ENCODE measurements at regions not wholly inside any gene's neighbourhood (a gene's known extent, or its start where the extent isn't known, plus 50 kb on each side); places are given as distances from the start of the nearest gene placed in this dataset.

DNA sequence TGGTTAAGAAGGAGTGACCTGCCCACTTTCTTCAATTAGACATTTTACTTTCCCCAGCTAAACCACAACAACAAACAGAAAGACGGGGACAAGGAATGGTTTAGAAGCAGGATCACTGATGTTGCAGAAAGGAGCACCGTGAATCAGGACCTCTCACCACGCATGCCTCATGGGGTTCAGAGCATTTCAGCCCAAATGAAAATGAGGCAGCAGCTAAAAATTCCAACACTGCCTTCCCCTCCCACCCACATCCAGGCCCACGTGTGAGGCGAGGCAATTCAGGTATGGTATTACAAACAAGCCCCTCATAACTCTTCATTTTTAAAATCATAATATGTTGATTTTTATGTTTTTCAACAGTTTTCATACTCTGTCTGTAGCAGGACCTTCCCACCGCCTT lies 194.1 kb upstream of the ARID1B start:
- H3K36me3 Mint-ChIP-seq (ENCODE audit: low read depth), result peaks cover 5% of the 10 kb centered on the region
- H3K9me3 Mint-ChIP-seq, result peaks cover 30% of the 10 kb centered on the region
- H3K27me3 Mint-ChIP-seq (ENCODE audit: low read depth), result peaks cover 3% of the 10 kb centered on the region
- TF ChIP-seq, protein P1, sequence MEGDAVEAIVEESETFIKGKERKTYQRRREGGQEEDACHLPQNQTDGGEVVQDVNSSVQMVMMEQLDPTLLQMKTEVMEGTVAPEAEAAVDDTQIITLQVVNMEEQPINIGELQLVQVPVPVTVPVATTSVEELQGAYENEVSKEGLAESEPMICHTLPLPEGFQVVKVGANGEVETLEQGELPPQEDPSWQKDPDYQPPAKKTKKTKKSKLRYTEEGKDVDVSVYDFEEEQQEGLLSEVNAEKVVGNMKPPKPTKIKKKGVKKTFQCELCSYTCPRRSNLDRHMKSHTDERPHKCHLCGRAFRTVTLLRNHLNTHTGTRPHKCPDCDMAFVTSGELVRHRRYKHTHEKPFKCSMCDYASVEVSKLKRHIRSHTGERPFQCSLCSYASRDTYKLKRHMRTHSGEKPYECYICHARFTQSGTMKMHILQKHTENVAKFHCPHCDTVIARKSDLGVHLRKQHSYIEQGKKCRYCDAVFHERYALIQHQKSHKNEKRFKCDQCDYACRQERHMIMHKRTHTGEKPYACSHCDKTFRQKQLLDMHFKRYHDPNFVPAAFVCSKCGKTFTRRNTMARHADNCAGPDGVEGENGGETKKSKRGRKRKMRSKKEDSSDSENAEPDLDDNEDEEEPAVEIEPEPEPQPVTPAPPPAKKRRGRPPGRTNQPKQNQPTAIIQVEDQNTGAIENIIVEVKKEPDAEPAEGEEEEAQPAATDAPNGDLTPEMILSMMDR (IDR thresholded peaks at IDR 0.05; ENCODE audit: unreplicated experiment in 3 of 3), result no peak
- H3K27ac Mint-ChIP-seq, result no peak overlapping the region
- H3K4me3 Mint-ChIP-seq, result no peak overlapping the region
- no peaks in the 10 kb centered on the region for H3K4me1 Mint-ChIP-seq

DNA sequence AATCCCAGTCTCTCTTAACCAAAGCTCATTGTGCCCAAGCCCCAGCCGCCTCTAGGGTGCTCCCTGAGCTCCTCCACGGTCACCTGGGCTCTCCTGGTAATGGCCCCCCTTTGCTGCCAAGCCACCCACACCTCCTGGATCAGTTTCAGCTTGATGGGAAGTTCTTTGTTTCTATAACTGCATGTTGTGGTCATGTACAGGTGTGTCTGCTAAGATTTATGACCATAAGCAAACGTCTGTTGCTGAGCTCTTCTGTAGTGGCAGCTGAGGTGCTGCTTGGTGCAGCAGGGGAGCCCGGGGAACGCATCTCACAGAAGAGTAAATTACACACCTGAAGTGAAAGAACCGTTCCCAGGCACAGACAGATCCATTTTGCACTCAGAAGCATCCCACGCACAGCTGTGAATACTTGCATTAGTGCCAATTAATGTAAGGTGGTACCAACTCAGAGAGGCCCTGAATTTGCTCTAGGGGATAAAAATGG lies 194.6 kb upstream of the ARID1B start:
- Mint-ChIP-seq H3K4me3 (no peak overlapping the region), H3K9me3 (peaks cover 31% of the 10 kb centered on the region), H3K4me1 (no peaks in the 10 kb centered on the region), H3K36me3 (ENCODE audit: low read depth) (peaks cover 5% of the 10 kb centered on the region), H3K27me3 (ENCODE audit: low read depth) (peaks cover 3% of the 10 kb centered on the region), H3K27ac (no peak overlapping the region)
- TF ChIP-seq, protein P1 (IDR thresholded peaks at IDR 0.05; ENCODE audit: unreplicated experiment in 3 of 3), result no peak

DNA sequence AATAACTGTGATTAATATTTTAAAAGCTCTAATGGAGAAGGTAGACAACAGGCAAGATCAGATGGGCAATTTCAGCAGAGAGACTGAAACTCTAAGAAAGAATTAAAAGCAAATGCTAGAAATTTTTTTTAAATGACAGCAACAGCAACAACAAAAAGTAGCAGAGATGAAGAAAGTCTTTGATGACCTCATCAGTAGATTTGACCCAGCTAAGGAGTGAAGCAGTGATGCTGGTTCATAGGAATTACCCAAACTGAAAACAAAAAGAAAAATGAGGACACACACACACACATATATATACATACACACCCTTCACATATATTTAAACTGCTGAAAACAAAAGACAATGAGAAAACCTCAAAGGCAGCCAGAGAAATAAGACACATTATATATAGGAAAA lies 197.6 kb upstream of the ARID1B start:
- Mint-ChIP-seq H3K9me3 (peaks cover 55% of the 10 kb centered on the region), H3K36me3 (ENCODE audit: low read depth) (peaks cover 5% of the 10 kb centered on the region), H3K27ac (no peak overlapping the region), H3K4me3 (no peak overlapping the region), H3K4me1 (no peaks in the 10 kb centered on the region), H3K27me3 (ENCODE audit: low read depth) (peaks cover 3% of the 10 kb centered on the region)
- TF ChIP-seq, protein P1 (IDR thresholded peaks at IDR 0.05; ENCODE audit: unreplicated experiment in 3 of 3), result no peak

DNA sequence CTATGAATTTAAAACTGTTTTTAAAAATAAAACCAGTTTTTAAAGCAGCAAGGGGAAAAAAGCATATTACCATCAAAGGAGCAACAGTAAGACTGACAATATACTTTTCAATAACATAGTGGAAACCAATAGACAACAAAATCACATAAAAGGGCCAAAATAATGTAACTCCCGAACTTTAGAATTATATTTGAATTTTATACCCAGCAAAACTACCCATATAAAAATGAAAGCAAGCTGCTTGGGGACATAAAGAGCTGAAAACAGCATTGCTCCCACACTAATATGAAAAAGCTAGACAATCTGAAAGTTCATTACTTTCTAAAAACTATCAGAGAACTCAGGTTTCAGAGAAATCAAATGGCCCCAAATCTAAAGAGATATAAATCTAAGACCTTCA lies 199.4 kb upstream of the ARID1B start:
- Mint-ChIP-seq H3K4me3 (no peak overlapping the region), H3K36me3 (ENCODE audit: low read depth) (peaks cover 5% of the 10 kb centered on the region), H3K27ac (no peak overlapping the region), H3K27me3 (ENCODE audit: low read depth) (peaks cover 3% of the 10 kb centered on the region), H3K9me3 (peaks cover 57% of the 10 kb centered on the region), H3K4me1 (no peaks in the 10 kb centered on the region)
- TF ChIP-seq, protein P1 (IDR thresholded peaks at IDR 0.05; ENCODE audit: unreplicated experiment in 3 of 3), result no peak

DNA sequence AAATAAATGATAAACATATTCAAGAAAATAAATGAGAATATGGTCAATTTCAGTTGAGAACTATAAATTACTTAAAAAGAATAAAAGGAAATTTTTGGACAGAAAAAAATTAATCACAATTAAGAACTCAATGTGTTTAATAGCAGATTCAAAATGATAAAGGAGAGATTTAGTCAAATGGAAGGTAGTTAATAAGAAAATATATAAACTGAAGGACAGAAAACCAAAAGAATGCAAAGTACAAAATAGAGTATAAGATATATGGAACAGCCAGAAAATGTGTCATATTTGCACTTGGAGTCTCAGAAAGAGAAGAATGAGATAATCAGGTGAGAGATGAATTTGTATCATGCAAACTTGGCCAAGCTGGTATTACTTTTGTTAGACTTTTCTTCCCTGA lies 201.8 kb upstream of the ARID1B start:
- H3K27ac Mint-ChIP-seq, result no peak overlapping the region
- peaks cover 17% of the 10 kb centered on the region for H3K27me3 Mint-ChIP-seq (ENCODE audit: low read depth)
- H3K4me3 Mint-ChIP-seq, result no peak overlapping the region
- H3K36me3 Mint-ChIP-seq (ENCODE audit: low read depth), result peaks cover 5% of the 10 kb centered on the region
- TF ChIP-seq, protein P1 (IDR thresholded peaks at IDR 0.05; ENCODE audit: unreplicated experiment in 3 of 3), result no peak
- H3K4me1 Mint-ChIP-seq, result no peaks in the 10 kb centered on the region
- H3K9me3 Mint-ChIP-seq, result peaks cover 49% of the 10 kb centered on the region

DNA sequence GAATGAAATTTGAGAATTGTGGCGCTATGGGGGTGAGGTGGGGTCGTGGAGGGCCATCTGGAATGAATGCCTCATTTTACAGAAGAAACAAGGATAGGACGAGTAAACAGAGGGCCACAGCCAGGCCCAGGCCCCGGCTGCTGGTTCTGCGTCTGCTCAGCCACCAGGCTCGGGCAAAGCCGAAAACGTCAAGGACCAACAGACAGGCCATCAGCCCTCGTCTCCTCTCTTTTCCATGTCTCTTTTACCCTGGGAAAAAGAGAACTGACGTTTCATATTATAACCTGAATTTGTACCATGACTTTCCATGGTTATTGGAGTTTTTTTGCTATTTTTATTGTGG lies 212.4 kb upstream of the ARID1B start:
- no peak overlapping the region for H3K4me3 Mint-ChIP-seq
- peaks cover 25% of the 10 kb centered on the region for H3K9me3 Mint-ChIP-seq

More for the DNA sequence above, 212.4 kb upstream of the ARID1B start:
- peaks cover 11% of the 10 kb centered on the region for H3K27me3 Mint-ChIP-seq (ENCODE audit: low read depth)
- no peaks in the 10 kb centered on the region for H3K36me3 Mint-ChIP-seq (ENCODE audit: low read depth)
- no peak overlapping the region for H3K27ac Mint-ChIP-seq
- H3K4me1 Mint-ChIP-seq, result peaks cover 12% of the 10 kb centered on the region
- TF ChIP-seq, protein P1 (IDR thresholded peaks at IDR 0.05; ENCODE audit: unreplicated experiment in 3 of 3), result no peak
